ENCODE measurements at regions not wholly inside any gene's neighbourhood (a gene's known extent, or its start where the extent isn't known, plus 50 kb on each side); places are given as distances from the start of the nearest gene placed in this dataset.

GRCh38 chr10:6763423-6763822 lies 183.3 kb upstream of the PRKCQ start:
- no peak for TF ChIP-seq YY1 (IDR thresholded peaks at IDR 0.05; ENCODE audit: insufficient read depth, insufficient read length)
- TF ChIP-seq ZNF274 (IDR thresholded peaks at IDR 0.05; ENCODE audit: low read depth, low read length), result no peak

Measured in NT2/D1 (cell line).